HEK293 (cell line): ENCODE measurements at regions not wholly inside any gene's neighbourhood (a gene's known extent, or its start where the extent isn't known, plus 50 kb on each side); places are given as distances from the start of the nearest gene placed in this dataset.

Source experiments
- CTCF ChIA-PET: fragments of 350-600 bp; formaldehyde crosslinking; extraction: SDS; loops from one replicate; lab custom pipeline; 2021; ENCODE audit warnings: antibody characterized with exemption; lab: Yijun Ruan, JAX
- POLR2A ChIA-PET: fragments of 300-600 bp; formaldehyde crosslinking; extraction: SDS; loops from one replicate; lab custom pipeline; 2020; ENCODE audit warnings: antibody characterized with exemption, inconsistent platforms; lab: Yijun Ruan, JAX
- H3K27ac ChIP-seq: fragments of 200-500 bp; sonication (Bioruptor generic); 2 replicates; pipeline ENCODE4 v1.5.1; 2014; ENCODE audit warnings: low read depth, low read length, control low read depth, inconsistent platforms; ENCODE audit errors: extremely low read depth
- H3K36me3 ChIP-seq, 2 experiments: fragments of 200-500 bp in 1 of 2; sonication (Bioruptor generic) in 1 of 2; 1 replicate in 1 of 2; 2 replicates in 1 of 2; pipeline ENCODE4 v1.5.1; 2014 to 2017; ENCODE audit warnings: inconsistent platforms in 2 of 2, low read length in 2 of 2; ENCODE audit not compliant: control insufficient read depth in 2 of 2, insufficient read depth in 1 of 2
- H3K4me1 ChIP-seq: fragments of 200-500 bp; sonication (Bioruptor generic); 2 replicates; pipeline ENCODE4 v1.5.1; 2014; ENCODE audit warnings: mild to moderate bottlenecking, low read length, inconsistent platforms; ENCODE audit not compliant: control insufficient read depth, insufficient read depth
- H3K4me3 ChIP-seq: 2 replicates; pipeline ENCODE4 v1.5.1; 2011; ENCODE audit warnings: low read depth, mild to moderate bottlenecking, control low read depth, low read length, moderate library complexity
- H3K9me3 ChIP-seq: fragments of 200-500 bp; sonication (Bioruptor generic); 2 replicates; pipeline ENCODE4 v1.5.1; 2014; ENCODE audit warnings: low read depth, low read length, inconsistent platforms; ENCODE audit not compliant: control insufficient read depth, insufficient read depth
- GLI4 ChIP-seq: fragments of 450-650 bp; formaldehyde crosslinking; IDR thresholded peaks from 2 replicates; pipeline ENCODE4 v1.5.1; 2016; ENCODE audit warnings: missing biosample characterization, missing genetic modification characterization
- IKZF3 ChIP-seq: fragments of 450-650 bp; IDR thresholded peaks from 2 replicates; pipeline ENCODE4 v1.5.0; 2018; ENCODE audit warnings: missing biosample characterization, mild to moderate bottlenecking, missing genetic modification characterization, moderate library complexity
- KLF16 ChIP-seq: fragments of 450-650 bp; formaldehyde crosslinking; IDR thresholded peaks from 2 replicates; pipeline ENCODE4 v1.5.1; 2017; ENCODE audit warnings: missing biosample characterization, missing genetic modification characterization
- MEIS1 ChIP-seq: sonication (generic); formaldehyde crosslinking; IDR thresholded peaks from 2 replicates; pipeline ENCODE4 v1.8.1; 2022; ENCODE audit warnings: missing genetic modification reagents, mild to moderate bottlenecking, borderline replicate concordance
- SCRT2 ChIP-seq: fragments of 450-650 bp; formaldehyde crosslinking; IDR thresholded peaks from 2 replicates; pipeline ENCODE4 v1.5.1; 2016; ENCODE audit warnings: missing biosample characterization, missing genetic modification characterization
- ZNF114 ChIP-seq: fragments of 450-650 bp; formaldehyde crosslinking; IDR thresholded peaks from 2 replicates; pipeline ENCODE4 v1.5.0; 2017; ENCODE audit warnings: missing biosample characterization, missing genetic modification characterization
- ZNF132 ChIP-seq: fragments of 450-650 bp; formaldehyde crosslinking; IDR thresholded peaks from 2 replicates; pipeline ENCODE4 v1.5.1; 2017; ENCODE audit warnings: missing biosample characterization, missing genetic modification characterization, borderline replicate concordance
- ZNF138 ChIP-seq: fragments of 450-650 bp; formaldehyde crosslinking; IDR thresholded peaks from 2 replicates; pipeline ENCODE4 v1.5.1; 2016; ENCODE audit warnings: missing biosample characterization, missing genetic modification characterization, borderline replicate concordance
- ZNF157 ChIP-seq: fragments of 450-650 bp; formaldehyde crosslinking; IDR thresholded peaks from 2 replicates; pipeline ENCODE4 v1.5.1; 2016; ENCODE audit warnings: missing biosample characterization, missing genetic modification characterization
- ZNF19 ChIP-seq: fragments of 450-650 bp; formaldehyde crosslinking; IDR thresholded peaks from 2 replicates; pipeline ENCODE4; 2016; ENCODE audit warnings: missing biosample characterization, missing genetic modification characterization, low read depth
- ZNF292 ChIP-seq: fragments of 450-650 bp; formaldehyde crosslinking; IDR thresholded peaks from 2 replicates; pipeline ENCODE4 v1.5.1; 2016; ENCODE audit warnings: low read depth, missing biosample characterization, missing genetic modification characterization, borderline replicate concordance
- ZNF324 ChIP-seq: fragments of 450-650 bp; formaldehyde crosslinking; IDR thresholded peaks from 2 replicates; pipeline ENCODE4 v1.5.1; 2016; ENCODE audit warnings: missing biosample characterization, missing genetic modification characterization
- ZNF394 ChIP-seq: fragments of 450-650 bp; formaldehyde crosslinking; IDR thresholded peaks from 2 replicates; pipeline ENCODE4 v1.5.1; 2016; ENCODE audit warnings: missing biosample characterization, missing genetic modification characterization, mild to moderate bottlenecking, moderate library complexity, borderline replicate concordance
- ZNF549 ChIP-seq: fragments of 450-650 bp; IDR thresholded peaks from 2 replicates; pipeline ENCODE4 v1.5.1; 2018; ENCODE audit warnings: missing biosample characterization, missing genetic modification characterization, mild to moderate bottlenecking, inconsistent platforms, moderate library complexity
- ZNF654 ChIP-seq: fragments of 450-650 bp; formaldehyde crosslinking; IDR thresholded peaks from 2 replicates; pipeline ENCODE4 v1.5.1; 2016; ENCODE audit warnings: low read depth, missing biosample characterization, missing genetic modification characterization
- ZSCAN18 ChIP-seq: fragments of 450-650 bp; formaldehyde crosslinking; IDR thresholded peaks from 2 replicates; pipeline ENCODE4 v1.5.1; 2016; ENCODE audit warnings: missing biosample characterization, missing genetic modification characterization
- ZSCAN23 ChIP-seq: fragments of 450-650 bp; formaldehyde crosslinking; IDR thresholded peaks from 2 replicates; pipeline ENCODE4 v1.5.1; 2016; ENCODE audit warnings: missing biosample characterization, missing genetic modification characterization
- TF ChIP-seq, protein P1 (sequence below): fragments of 450-650 bp; formaldehyde crosslinking; IDR thresholded peaks from 2 replicates; pipeline ENCODE4 v1.5.1; 2016; ENCODE audit warnings: missing biosample characterization, missing genetic modification characterization
- TF ChIP-seq, protein P2 (sequence below): fragments of 450-650 bp; formaldehyde crosslinking; IDR thresholded peaks from 2 replicates; pipeline ENCODE4 v1.5.1; 2017; ENCODE audit warnings: missing biosample characterization, missing genetic modification characterization
- TF ChIP-seq, protein P3 (sequence below): fragments of 450-650 bp; formaldehyde crosslinking; IDR thresholded peaks from 2 replicates; pipeline ENCODE4 v1.5.1; 2016; ENCODE audit warnings: missing biosample characterization, missing genetic modification characterization

GRCh38 chr7:118696879-118697278 is 472.4 kb downstream of the ANKRD7 start (continued):
- TF ChIP-seq ZSCAN18, result no peak

GRCh38 chr7:118699222-118699621 is 474.7 kb downstream of the ANKRD7 start:
- Histone ChIP-seq H3K4me1 (no peaks in the 10 kb centered on the region), H3K27ac (no peak overlapping the region), H3K4me3 (no peak overlapping the region), H3K36me3 (no peaks in the 10 kb centered on the region), H3K9me3 (no peaks in the 10 kb centered on the region)
- CTCF ChIA-PET, result no interaction called here
- TF ChIP-seq, protein P1, sequence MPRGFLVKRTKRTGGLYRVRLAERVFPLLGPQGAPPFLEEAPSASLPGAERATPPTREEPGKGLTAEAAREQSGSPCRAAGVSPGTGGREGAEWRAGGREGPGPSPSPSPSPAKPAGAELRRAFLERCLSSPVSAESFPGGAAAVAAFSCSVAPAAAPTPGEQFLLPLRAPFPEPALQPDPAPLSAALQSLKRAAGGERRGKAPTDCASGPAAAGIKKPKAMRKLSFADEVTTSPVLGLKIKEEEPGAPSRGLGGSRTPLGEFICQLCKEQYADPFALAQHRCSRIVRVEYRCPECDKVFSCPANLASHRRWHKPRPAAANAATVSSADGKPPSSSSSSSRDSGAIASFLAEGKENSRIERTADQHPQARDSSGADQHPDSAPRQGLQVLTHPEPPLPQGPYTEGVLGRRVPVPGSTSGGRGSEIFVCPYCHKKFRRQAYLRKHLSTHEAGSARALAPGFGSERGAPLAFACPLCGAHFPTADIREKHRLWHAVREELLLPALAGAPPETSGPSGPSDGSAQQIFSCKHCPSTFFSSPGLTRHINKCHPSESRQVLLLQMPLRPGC, result no peak
- no peak for TF ChIP-seq KLF16
- no peak for TF ChIP-seq MEIS1 (CRISPR knock-in tag)
- TF ChIP-seq ZNF292 (tag by site-specific recombination), result no peak
- TF ChIP-seq ZNF132 (tag by site-specific recombination), result no peak
- no peak for TF ChIP-seq ZNF138 (tag by site-specific recombination)
- no peak for TF ChIP-seq ZNF654 (tag by site-specific recombination)
- no peak for TF ChIP-seq ZNF19 (tag by site-specific recombination)
- no peak for TF ChIP-seq ZNF157 (tag by site-specific recombination)
- TF ChIP-seq ZNF324 (tag by site-specific recombination), result no peak
- no peak for TF ChIP-seq ZSCAN23 (tag by site-specific recombination)
- POLR2A ChIA-PET, result no interaction called here

- CTCF ChIA-PET, result no interaction called here
Measured at GRCh38 chr7:118708741-118709140, 484.2 kb downstream of the ANKRD7 start.

GRCh38 chr7:118711688-118712087 is 487.2 kb downstream of the ANKRD7 start:
- no peak for TF ChIP-seq SCRT2
- TF ChIP-seq, protein P2, sequence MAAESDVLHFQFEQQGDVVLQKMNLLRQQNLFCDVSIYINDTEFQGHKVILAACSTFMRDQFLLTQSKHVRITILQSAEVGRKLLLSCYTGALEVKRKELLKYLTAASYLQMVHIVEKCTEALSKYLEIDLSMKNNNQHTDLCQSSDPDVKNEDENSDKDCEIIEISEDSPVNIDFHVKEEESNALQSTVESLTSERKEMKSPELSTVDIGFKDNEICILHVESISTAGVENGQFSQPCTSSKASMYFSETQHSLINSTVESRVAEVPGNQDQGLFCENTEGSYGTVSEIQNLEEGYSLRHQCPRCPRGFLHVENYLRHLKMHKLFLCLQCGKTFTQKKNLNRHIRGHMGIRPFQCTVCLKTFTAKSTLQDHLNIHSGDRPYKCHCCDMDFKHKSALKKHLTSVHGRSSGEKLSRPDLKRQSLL (tag by site-specific recombination), result no peak
- TF ChIP-seq IKZF3, result no peak
- TF ChIP-seq ZNF114 (tag by site-specific recombination), result no peak
- TF ChIP-seq GLI4 (tag by site-specific recombination), result no peak
- TF ChIP-seq ZNF394 (tag by site-specific recombination), result no peak
- no peak for TF ChIP-seq ZNF549
- no peak for TF ChIP-seq ZNF292 (tag by site-specific recombination)
- no peak overlapping the region for H3K27ac ChIP-seq
- no peaks in the 10 kb centered on the region for H3K36me3 ChIP-seq
- POLR2A ChIA-PET, result no interaction called here
- no peaks in the 10 kb centered on the region for H3K4me1 ChIP-seq
- H3K4me3 ChIP-seq, result no peak overlapping the region
- CTCF ChIA-PET, result no interaction called here
- no peaks in the 10 kb centered on the region for H3K9me3 ChIP-seq

More at GRCh38 chr7:118708741-118709140, 484.2 kb downstream of the ANKRD7 start:
- TF ChIP-seq, protein P3, sequence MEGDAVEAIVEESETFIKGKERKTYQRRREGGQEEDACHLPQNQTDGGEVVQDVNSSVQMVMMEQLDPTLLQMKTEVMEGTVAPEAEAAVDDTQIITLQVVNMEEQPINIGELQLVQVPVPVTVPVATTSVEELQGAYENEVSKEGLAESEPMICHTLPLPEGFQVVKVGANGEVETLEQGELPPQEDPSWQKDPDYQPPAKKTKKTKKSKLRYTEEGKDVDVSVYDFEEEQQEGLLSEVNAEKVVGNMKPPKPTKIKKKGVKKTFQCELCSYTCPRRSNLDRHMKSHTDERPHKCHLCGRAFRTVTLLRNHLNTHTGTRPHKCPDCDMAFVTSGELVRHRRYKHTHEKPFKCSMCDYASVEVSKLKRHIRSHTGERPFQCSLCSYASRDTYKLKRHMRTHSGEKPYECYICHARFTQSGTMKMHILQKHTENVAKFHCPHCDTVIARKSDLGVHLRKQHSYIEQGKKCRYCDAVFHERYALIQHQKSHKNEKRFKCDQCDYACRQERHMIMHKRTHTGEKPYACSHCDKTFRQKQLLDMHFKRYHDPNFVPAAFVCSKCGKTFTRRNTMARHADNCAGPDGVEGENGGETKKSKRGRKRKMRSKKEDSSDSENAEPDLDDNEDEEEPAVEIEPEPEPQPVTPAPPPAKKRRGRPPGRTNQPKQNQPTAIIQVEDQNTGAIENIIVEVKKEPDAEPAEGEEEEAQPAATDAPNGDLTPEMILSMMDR (tag by site-specific recombination), result no peak
- Histone ChIP-seq H3K4me3 (no peak overlapping the region), H3K4me1 (no peaks in the 10 kb centered on the region), H3K27ac (no peak overlapping the region), H3K36me3 (no peaks in the 10 kb centered on the region), H3K9me3 (no peaks in the 10 kb centered on the region)
- POLR2A ChIA-PET, result no interaction called here
